Panc1 (cell line): ENCODE measurements at regions not wholly inside any gene's neighbourhood (a gene's known extent, or its start where the extent isn't known, plus 50 kb on each side); places are given as distances from the start of the nearest gene placed in this dataset.

ENCODE experiments used
- ATAC-seq: fragments of 200-7000 bp; cut with Tn5 transposase; 2 replicates; pipeline ENCODE4 v1.9.1; 2020; ENCODE audit warnings: mild to moderate bottlenecking, moderate library complexity
- BruUV-seq: library from RNA; stranded (reverse); fragments of 400-500 nt; replicated peaks from 2 replicates; lab custom pipeline; 2021; lab: Mats Ljungman, UMichigan
- CTCF ChIA-PET: fragments of 300-600 bp; sonication (Branson Sonifier 250); formaldehyde crosslinking; loops from one replicate; lab custom pipeline; 2022; ENCODE audit warnings: antibody characterized with exemption; lab: Charles Lee
- POLR2A ChIA-PET: fragments of 300-600 bp; sonication (Branson Sonifier 250); formaldehyde crosslinking; loops from one replicate; lab custom pipeline; 2022; ENCODE audit warnings: antibody characterized with exemption; lab: Charles Lee
- DNase-seq: peaks from one replicate; pipeline ENCODE4 v3.0.0-alpha.2; 2010; ENCODE audit warnings: low read depth, low spot score
- H3K27ac ChIP-seq: 2 replicates; pipeline ENCODE4 v1.5.1; 2011; ENCODE audit warnings: mild to moderate bottlenecking, low read length, inconsistent platforms
- H3K27me3 ChIP-seq: fragments of 200-500 bp; sonication (Bioruptor generic); 2 replicates; pipeline ENCODE4 v1.6.0; 2014; ENCODE audit warnings: low read length, inconsistent platforms; ENCODE audit not compliant: control insufficient read depth, insufficient read depth
- H3K36me3 ChIP-seq: fragments of 200-500 bp; sonication (Bioruptor generic); 2 replicates; pipeline ENCODE4 v1.5.1; 2014; ENCODE audit warnings: inconsistent platforms, mild to moderate bottlenecking, low read length, moderate library complexity; ENCODE audit not compliant: control insufficient read depth, insufficient read depth
- H3K4me1 ChIP-seq: 2 replicates; pipeline ENCODE4 v1.5.1; 2011; ENCODE audit warnings: inconsistent platforms, mild to moderate bottlenecking, low read length, moderate library complexity; ENCODE audit not compliant: control insufficient read depth, insufficient read depth
- H3K4me3 ChIP-seq, 2 experiments: 2 replicates each; pipeline ENCODE4 v1.5.1; 2011 to 2012; ENCODE audit warnings: low read depth in 2 of 2, low read length in 2 of 2, mild to moderate bottlenecking in 2 of 2, inconsistent platforms in 1 of 2, moderate library complexity in 1 of 2
- H3K9me3 ChIP-seq: fragments of 200-500 bp; sonication (Bioruptor generic); 2 replicates; pipeline ENCODE4 v1.5.1; 2014; ENCODE audit warnings: low read depth, mild to moderate bottlenecking, inconsistent platforms, low read length, moderate library complexity; ENCODE audit not compliant: control insufficient read depth, insufficient read depth
- CTCF ChIP-seq: fragments of 450-650 bp; IDR thresholded peaks from 2 replicates; pipeline ENCODE4 v1.5.1; 2017; ENCODE audit warnings: mild to moderate bottlenecking
- POLR2AphosphoS5 ChIP-seq: IDR thresholded peaks from 2 replicates; pipeline ENCODE4 v1.6.1; 2012; ENCODE audit warnings: mild to moderate bottlenecking, low read depth, low read length, moderate library complexity
- REST ChIP-seq, 2 experiments: IDR thresholded peaks; 2 replicates each; pipeline ENCODE4 v1.6.1; 2011 to 2012; ENCODE audit warnings: low read depth in 2 of 2, control low read depth in 1 of 2, low read length in 1 of 2, mild to moderate bottlenecking in 1 of 2, moderate library complexity in 1 of 2; ENCODE audit not compliant: insufficient read depth in 1 of 2
- SIN3A ChIP-seq: IDR thresholded peaks from 2 replicates; pipeline ENCODE4 v1.6.1; 2012; ENCODE audit warnings: low read depth, mild to moderate bottlenecking, low read length, moderate library complexity, borderline replicate concordance; ENCODE audit not compliant: insufficient read depth
- TCF7L2 ChIP-seq: IDR thresholded peaks from 2 replicates; pipeline ENCODE4 v1.6.1; 2011; ENCODE audit warnings: mild to moderate bottlenecking, low read depth, low read length, inconsistent platforms
- in situ Hi-C: cut with HindIII; loops from 2 replicates; pipeline ENCODE4 v1.10.0; 2016; ENCODE audit warnings: low sequenced_read_pairs, low pct_unique_long_range_greater_than_20kb
- intact Hi-C: fragments of 100-400 bp; cut with micrococcal nuclease; formaldehyde crosslinking; loops from one replicate; pipeline ENCODE4 v1.10.0; 2022; ENCODE audit not compliant: unreplicated experiment

GRCh38 chr10:44439958-44440244, 55.0 kb upstream of the CXCL12 start:
- Histone ChIP-seq H3K9me3 (no peaks in the 10 kb centered on the region), H3K4me3 (no peak overlapping the region), H3K27ac (no peak overlapping the region), H3K36me3 (no peaks in the 10 kb centered on the region), H3K4me1 (no peaks in the 10 kb centered on the region), H3K27me3 (no peaks in the 10 kb centered on the region)
- no TSS peak for BruUV-seq
- no peak for ATAC-seq
- no peak for DNase-seq
- POLR2A ChIA-PET: no interaction called here
- intact Hi-C loops (no loop called here), in situ Hi-C loops (no loop called here)
- no peak for TF ChIP-seq POLR2AphosphoS5
- no peak for TF ChIP-seq CTCF
- no peak for TF ChIP-seq REST (IDR thresholded peaks at IDR 0.05; ENCODE audit: insufficient read depth in 1 of 2, low read depth in 2 of 2, low read length in 1 of 2)
- TF ChIP-seq SIN3A: no peak
- no peak for TF ChIP-seq TCF7L2
- CTCF ChIA-PET: no interaction called here

- no TSS peak for BruUV-seq
- Histone ChIP-seq H3K27me3 (no peaks in the 10 kb centered on the region), H3K9me3 (no peaks in the 10 kb centered on the region), H3K36me3 (no peaks in the 10 kb centered on the region), H3K27ac (no peak overlapping the region), H3K4me1 (no peaks in the 10 kb centered on the region), H3K4me3 (no peak overlapping the region)
- TF ChIP-seq POLR2AphosphoS5 (no peak), CTCF (peak; percentile 33)
- in situ Hi-C loops: no loop called here
- intact Hi-C loops: no loop called here
- CTCF ChIA-PET: interaction anchor here (0.5 kb wide), 1 partner anchor 732 kb away, joined by 4 read pairs; no protein-coding TSS in a partner anchor
- DNase-seq (no peak), ATAC-seq (no peak)
- POLR2A ChIA-PET: no interaction called here
Measured at GRCh38 chr10:44457259-44457658, 72.4 kb upstream of the CXCL12 start.
